AG09319 (cell line): ENCODE measurements at regions not wholly inside any gene's neighbourhood (a gene's known extent, or its start where the extent isn't known, plus 50 kb on each side); places are given as distances from the start of the nearest gene placed in this dataset.
"Not testable (repeated sequence)": the region's sequence is repeated elsewhere in the genome, so short reads cannot be mapped to it uniquely, and the experiment has no call there.

Source experiments
- DNase-seq: peaks from one replicate; pipeline ENCODE4 v3.0.0-alpha.2; 2010; ENCODE audit warnings: low read depth; ENCODE audit errors: extremely low read depth
- CTCF ChIP-seq: IDR thresholded peaks from 2 replicates; pipeline ENCODE4 v1.5.1; 2011; ENCODE audit warnings: low read depth, mild to moderate bottlenecking, inconsistent platforms, low read length, moderate library complexity

GRCh38 chr10:118827053-118827452, 72.3 kb upstream of the CACUL1 start:
- TF ChIP-seq CTCF: no peak

GRCh38 chr10:118827466-118828155, 72.8 kb upstream of the CACUL1 start:
- peak; percentile 4; the same call in 1 of the 2 replicates for TF ChIP-seq CTCF
- no peak for DNase-seq

More at GRCh38 chr10:118827053-118827452, 72.3 kb upstream of the CACUL1 start:
- DNase-seq: no peak

GRCh38 chr10:118832241-118832651, 77.5 kb upstream of the CACUL1 start:
- no peak for DNase-seq
- no peak for TF ChIP-seq CTCF

GRCh38 chr10:118834370-118834769, 79.6 kb upstream of the CACUL1 start:
- DNase-seq: not testable (repeated sequence)

GRCh38 chr10:118835682-118836326, 81.0 kb upstream of the CACUL1 start:
- DNase-seq: no peak
- TF ChIP-seq CTCF: no peak

- no peak for TF ChIP-seq CTCF
These were observed 83.6 kb upstream of the CACUL1 start for GRCh38 chr10:118838364-118838763.

GRCh38 chr10:118839348-118839747, 84.6 kb upstream of the CACUL1 start:
- TF ChIP-seq CTCF: no peak
- DNase-seq: no peak

More at GRCh38 chr10:118838364-118838763, 83.6 kb upstream of the CACUL1 start:
- no peak for DNase-seq
